ENCODE measurements at regions not wholly inside any gene's neighbourhood (a gene's known extent, or its start where the extent isn't known, plus 50 kb on each side); places are given as distances from the start of the nearest gene placed in this dataset.

- DNase-seq (ENCODE audit: low read depth) = no peak
- TF ChIP-seq CTCF (IDR thresholded peaks at IDR 0.05; ENCODE audit: low read depth, low read length, missing control alignments) = no peak
- H3K4me3 ChIP-seq (ENCODE audit: low read depth, low read length) = no peak overlapping the region
These were observed 273.7 kb downstream of the SKAP2 start for GRCh38 chr7:26590709-26591108.

- no peak for TF ChIP-seq CTCF (IDR thresholded peaks at IDR 0.05; ENCODE audit: low read depth, low read length, missing control alignments)
- no peak for DNase-seq (ENCODE audit: low read depth)
These were observed 272.4 kb downstream of the SKAP2 start for GRCh38 chr7:26592011-26592410.

GRCh38 chr7:26593393-26593792, 271.0 kb downstream of the SKAP2 start:
- no peak overlapping the region for H3K4me3 ChIP-seq (ENCODE audit: low read depth, low read length)
- DNase-seq (ENCODE audit: low read depth) = no peak
- TF ChIP-seq CTCF (IDR thresholded peaks at IDR 0.05; ENCODE audit: low read depth, low read length, missing control alignments) = no peak

More at GRCh38 chr7:26592011-26592410, 272.4 kb downstream of the SKAP2 start:
- H3K4me3 ChIP-seq (ENCODE audit: low read depth, low read length) = no peak overlapping the region

GRCh38 chr7:26593896-26594295, 270.5 kb downstream of the SKAP2 start:
- no peak for TF ChIP-seq CTCF (IDR thresholded peaks at IDR 0.05; ENCODE audit: low read depth, low read length, missing control alignments)
- H3K4me3 ChIP-seq (ENCODE audit: low read depth, low read length) = no peak overlapping the region
- DNase-seq (ENCODE audit: low read depth) = no peak

- H3K4me3 ChIP-seq (ENCODE audit: low read depth, low read length) = no peak overlapping the region
- no peak for DNase-seq (ENCODE audit: low read depth)
- no peak for TF ChIP-seq CTCF (IDR thresholded peaks at IDR 0.05; ENCODE audit: low read depth, low read length, missing control alignments)
These were observed 269.8 kb downstream of the SKAP2 start for GRCh38 chr7:26594553-26594952.

- TF ChIP-seq CTCF (IDR thresholded peaks at IDR 0.05; ENCODE audit: low read depth, low read length, missing control alignments) = no peak
- H3K4me3 ChIP-seq (ENCODE audit: low read depth, low read length) = no peak overlapping the region
- no peak for DNase-seq (ENCODE audit: low read depth)
These were observed 265.5 kb downstream of the SKAP2 start for GRCh38 chr7:26598867-26599266.

GRCh38 chr7:26599982-26600381, 264.4 kb downstream of the SKAP2 start:
- TF ChIP-seq CTCF (IDR thresholded peaks at IDR 0.05; ENCODE audit: low read depth, low read length, missing control alignments) = no peak
- H3K4me3 ChIP-seq (ENCODE audit: low read depth, low read length) = no peak overlapping the region
- no peak for DNase-seq (ENCODE audit: low read depth)
